Type B pancreatic cell (in vitro differentiated cells): ENCODE measurements at regions not wholly inside any gene's neighbourhood (a gene's known extent, or its start where the extent isn't known, plus 50 kb on each side); places are given as distances from the start of the nearest gene placed in this dataset.
"Not testable (repeated sequence)": the region's sequence is repeated elsewhere in the genome, so short reads cannot be mapped to it uniquely, and the experiment has no call there.

Experiments
- DNase-seq: peaks from one replicate; pipeline ENCODE4 v3.0.0; 2021; ENCODE audit warnings: mixed read lengths; ENCODE audit not compliant: unreplicated experiment; ENCODE audit errors: extremely low spot score
- H3K27ac Mint-ChIP-seq: 2 replicates; pipeline ENCODE4 v1.8.0; 2021; ENCODE audit warnings: mild to moderate bottlenecking, mixed read lengths
- H3K27me3 Mint-ChIP-seq: 2 replicates; pipeline ENCODE4 v1.8.0; 2021; ENCODE audit warnings: mixed read lengths
- H3K36me3 Mint-ChIP-seq: 2 replicates; pipeline ENCODE4 v1.8.0; 2021; ENCODE audit warnings: mixed read lengths
- H3K4me1 Mint-ChIP-seq: one replicate; pipeline ENCODE4 v1.8.0; 2021; ENCODE audit warnings: mixed read lengths; ENCODE audit not compliant: unreplicated experiment
- H3K4me3 Mint-ChIP-seq: 2 replicates; pipeline ENCODE4 v1.8.0; 2021; ENCODE audit warnings: mild to moderate bottlenecking, mixed read lengths
- H3K9me3 Mint-ChIP-seq: 2 replicates; pipeline ENCODE4 v1.8.0; 2021; ENCODE audit warnings: mixed read lengths
- TF ChIP-seq, protein P1 (sequence below): fragments of 200-600 bp; sonication (generic); conservative IDR thresholded peaks from 2 replicates; pipeline ENCODE4 v1.5.0; 2021; ENCODE audit warnings: antibody characterized with exemption, mild to moderate bottlenecking

DNA sequence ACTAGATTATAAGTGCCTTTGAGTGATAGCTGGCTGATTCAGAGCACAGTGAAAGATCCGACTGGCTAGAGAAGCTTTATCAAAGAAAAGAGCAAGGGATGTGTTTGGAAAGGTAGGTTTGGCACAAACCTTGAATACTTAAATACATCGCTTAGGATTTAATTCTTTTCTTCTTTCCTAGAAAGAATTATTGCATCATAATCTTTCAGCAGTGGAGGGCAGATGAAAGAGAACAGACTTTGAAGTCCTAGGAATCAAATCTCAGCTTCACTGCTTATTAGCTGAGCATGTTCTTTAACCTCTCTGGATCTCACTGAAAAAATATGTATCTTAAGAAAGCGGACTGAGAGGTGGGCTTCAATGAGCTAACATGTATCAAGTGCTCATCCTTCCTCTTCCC is 122.8 kb downstream of the ZNF365 start:
- Mint-ChIP-seq H3K36me3 (no peaks in the 10 kb centered on the region), H3K27me3 (peaks cover 39% of the 10 kb centered on the region), H3K4me1 (no peaks in the 10 kb centered on the region), H3K27ac (no peak overlapping the region), H3K4me3 (no peak overlapping the region), H3K9me3 (no peaks in the 10 kb centered on the region)
- DNase-seq: no peak
- TF ChIP-seq, protein P1, sequence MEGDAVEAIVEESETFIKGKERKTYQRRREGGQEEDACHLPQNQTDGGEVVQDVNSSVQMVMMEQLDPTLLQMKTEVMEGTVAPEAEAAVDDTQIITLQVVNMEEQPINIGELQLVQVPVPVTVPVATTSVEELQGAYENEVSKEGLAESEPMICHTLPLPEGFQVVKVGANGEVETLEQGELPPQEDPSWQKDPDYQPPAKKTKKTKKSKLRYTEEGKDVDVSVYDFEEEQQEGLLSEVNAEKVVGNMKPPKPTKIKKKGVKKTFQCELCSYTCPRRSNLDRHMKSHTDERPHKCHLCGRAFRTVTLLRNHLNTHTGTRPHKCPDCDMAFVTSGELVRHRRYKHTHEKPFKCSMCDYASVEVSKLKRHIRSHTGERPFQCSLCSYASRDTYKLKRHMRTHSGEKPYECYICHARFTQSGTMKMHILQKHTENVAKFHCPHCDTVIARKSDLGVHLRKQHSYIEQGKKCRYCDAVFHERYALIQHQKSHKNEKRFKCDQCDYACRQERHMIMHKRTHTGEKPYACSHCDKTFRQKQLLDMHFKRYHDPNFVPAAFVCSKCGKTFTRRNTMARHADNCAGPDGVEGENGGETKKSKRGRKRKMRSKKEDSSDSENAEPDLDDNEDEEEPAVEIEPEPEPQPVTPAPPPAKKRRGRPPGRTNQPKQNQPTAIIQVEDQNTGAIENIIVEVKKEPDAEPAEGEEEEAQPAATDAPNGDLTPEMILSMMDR: no peak

DNA sequence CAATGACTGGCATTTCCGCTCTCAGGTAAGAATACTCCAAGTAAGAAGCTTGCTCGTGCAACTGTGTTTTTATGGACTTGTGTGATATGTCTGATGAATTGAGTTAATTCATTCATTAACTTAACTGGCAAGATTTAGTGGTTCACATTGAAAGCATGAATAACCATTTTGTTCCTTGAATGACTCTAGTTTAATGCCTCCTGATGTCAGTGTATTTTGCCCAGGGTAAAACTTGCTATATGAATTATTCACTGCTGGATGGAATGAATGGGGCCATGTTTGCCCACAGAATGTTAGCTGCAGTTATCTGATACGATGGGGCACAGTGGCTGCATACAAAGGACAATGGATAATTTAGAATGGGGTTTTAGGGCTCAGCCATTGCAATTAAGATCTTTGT is 124.1 kb downstream of the ZNF365 start:
- peaks cover 39% of the 10 kb centered on the region for H3K27me3 Mint-ChIP-seq
- TF ChIP-seq, protein P1: no peak
- no peaks in the 10 kb centered on the region for H3K4me1 Mint-ChIP-seq
- H3K4me3 Mint-ChIP-seq: no peak overlapping the region
- H3K9me3 Mint-ChIP-seq: no peaks in the 10 kb centered on the region
- H3K36me3 Mint-ChIP-seq: no peaks in the 10 kb centered on the region
- H3K27ac Mint-ChIP-seq: no peak overlapping the region
- no peak for DNase-seq

DNA sequence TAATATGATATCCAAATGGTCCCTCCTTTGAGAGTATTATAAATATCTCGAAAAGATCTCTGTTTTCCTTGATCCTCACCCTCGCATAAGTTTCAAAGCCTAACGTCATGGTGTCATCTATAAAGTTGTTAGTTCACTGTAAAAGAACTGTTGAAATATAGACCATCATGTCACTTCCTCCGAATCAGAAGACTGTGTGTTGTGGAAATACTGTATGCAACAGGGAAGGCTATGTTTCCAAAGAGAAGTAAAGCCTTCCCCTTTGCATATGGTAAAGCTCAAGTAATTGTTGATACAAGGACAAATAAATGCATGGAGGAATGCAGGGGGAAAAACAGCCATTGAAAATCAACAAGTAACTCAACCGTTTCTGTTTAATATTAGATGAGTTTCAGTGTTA is 125.9 kb downstream of the ZNF365 start:
- DNase-seq, H3K27ac Mint-ChIP-seq, H3K9me3 Mint-ChIP-seq, H3K4me1 Mint-ChIP-seq, H3K36me3 Mint-ChIP-seq, H3K4me3 Mint-ChIP-seq: not testable (repeated sequence)
- peaks cover 31% of the 10 kb centered on the region for H3K27me3 Mint-ChIP-seq

DNA sequence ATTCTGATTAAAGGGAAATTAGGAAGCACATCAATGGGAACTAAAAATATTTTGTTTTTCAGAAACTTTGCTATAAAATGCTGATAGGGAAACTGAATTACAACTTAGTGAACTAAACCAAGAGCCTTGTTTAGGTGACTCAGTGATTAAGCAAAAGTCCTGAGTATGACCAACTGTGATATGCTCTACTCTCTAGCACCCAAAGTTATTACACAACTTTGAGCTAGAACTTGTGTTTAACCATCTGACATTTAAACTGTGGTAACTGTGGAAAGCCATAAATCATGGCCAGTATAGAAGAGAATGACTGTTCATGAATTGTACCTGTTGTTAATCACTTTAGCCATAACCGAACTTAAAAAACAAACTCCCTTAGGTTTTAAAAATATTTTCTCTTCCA is 127.4 kb downstream of the ZNF365 start:
- Mint-ChIP-seq H3K9me3 (no peaks in the 10 kb centered on the region), H3K27me3 (peaks cover 22% of the 10 kb centered on the region), H3K4me1 (no peaks in the 10 kb centered on the region), H3K27ac (no peak overlapping the region), H3K4me3 (no peak overlapping the region), H3K36me3 (no peaks in the 10 kb centered on the region)
- no peak for DNase-seq
- TF ChIP-seq, protein P1: no peak

DNA sequence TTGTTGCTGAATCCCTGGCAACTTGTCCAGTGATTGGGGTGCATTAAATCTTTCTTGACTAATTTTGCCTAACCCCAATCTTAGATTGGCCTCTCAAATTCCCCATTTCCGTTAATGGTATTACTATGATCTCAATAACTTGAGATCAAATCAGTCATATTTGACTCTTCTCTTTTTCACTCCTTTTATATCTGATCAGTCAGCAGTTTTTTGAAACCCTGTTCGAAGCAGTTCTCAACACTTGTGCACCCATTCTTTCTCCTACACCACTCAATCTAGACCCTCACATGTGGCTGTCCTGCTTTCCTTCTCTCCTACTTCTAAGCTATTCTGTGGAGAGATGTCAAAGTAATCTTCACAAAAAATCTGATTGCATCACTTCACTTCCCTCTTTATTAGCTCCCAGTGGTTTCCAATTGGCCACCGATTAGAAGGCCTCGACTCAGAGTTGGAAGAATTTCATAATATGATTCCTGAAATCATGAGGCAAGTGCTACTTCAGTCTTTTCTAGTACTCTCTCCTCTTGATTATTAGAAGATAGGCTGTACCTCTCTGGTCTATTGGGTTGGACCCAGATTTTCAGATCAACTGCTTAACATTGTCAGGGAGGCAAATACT is 128.9 kb downstream of the ZNF365 start:
- Mint-ChIP-seq H3K36me3 (no peaks in the 10 kb centered on the region), H3K9me3 (no peaks in the 10 kb centered on the region), H3K27me3 (peaks cover 16% of the 10 kb centered on the region)

DNA sequence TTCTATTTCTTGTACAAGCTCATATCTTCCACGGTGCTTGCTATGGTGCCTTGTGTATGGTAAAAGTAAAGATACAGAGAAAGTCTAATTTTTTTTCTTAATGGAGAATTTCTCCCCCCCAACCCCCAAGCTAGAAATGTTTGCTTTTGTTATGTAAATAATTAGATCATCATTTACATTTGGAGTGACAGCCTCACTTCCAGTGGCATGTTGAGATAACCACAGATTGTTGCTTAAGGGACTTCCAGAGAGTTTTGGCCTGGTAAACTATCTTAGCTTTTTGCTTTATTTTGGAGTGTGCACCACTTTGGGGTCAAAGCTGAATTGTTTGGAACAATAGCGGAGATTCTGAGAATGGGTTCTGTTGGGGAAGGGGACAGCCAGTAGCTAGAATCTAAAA is 129.7 kb downstream of the ZNF365 start:
- Mint-ChIP-seq H3K9me3 (no peaks in the 10 kb centered on the region), H3K36me3 (no peaks in the 10 kb centered on the region), H3K27me3 (peaks cover 14% of the 10 kb centered on the region), H3K4me1 (no peaks in the 10 kb centered on the region), H3K27ac (no peak overlapping the region), H3K4me3 (no peak overlapping the region)
- DNase-seq: no peak
- TF ChIP-seq, protein P1: no peak

More for the DNA sequence above, 128.9 kb downstream of the ZNF365 start:
- H3K4me3 Mint-ChIP-seq: no peak overlapping the region
- TF ChIP-seq, protein P1: no peak
- DNase-seq: no peak
- H3K4me1 Mint-ChIP-seq: no peaks in the 10 kb centered on the region
- no peak overlapping the region for H3K27ac Mint-ChIP-seq
